ENCODE measurements at regions not wholly inside any gene's neighbourhood (a gene's known extent, or its start where the extent isn't known, plus 50 kb on each side); places are given as distances from the start of the nearest gene placed in this dataset.
"Not testable (repeated sequence)": the region's sequence is repeated elsewhere in the genome, so short reads cannot be mapped to it uniquely, and the experiment has no call there.

DNA sequence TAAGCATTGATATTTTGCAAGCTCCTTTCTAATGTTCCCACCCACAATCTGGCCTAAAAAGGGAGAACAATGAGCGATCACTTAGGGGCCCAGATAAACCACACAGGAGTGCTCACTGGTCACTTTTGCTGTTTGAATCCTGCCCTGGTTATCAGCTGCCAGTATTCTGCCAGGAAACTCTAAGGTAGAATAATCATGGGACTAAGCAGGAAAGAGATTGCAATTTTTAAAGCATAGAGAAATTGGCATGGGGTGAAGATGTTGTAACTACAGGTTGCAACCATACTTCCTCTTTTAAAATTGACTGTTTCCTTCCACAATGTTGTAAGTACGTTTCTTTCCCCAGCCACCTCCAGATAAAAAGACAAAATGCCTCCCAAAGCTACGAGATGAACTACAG lies 251.2 kb upstream of the CDH11 start:
- no peak for DNase-seq (ENCODE audit: low read depth)

DNA sequence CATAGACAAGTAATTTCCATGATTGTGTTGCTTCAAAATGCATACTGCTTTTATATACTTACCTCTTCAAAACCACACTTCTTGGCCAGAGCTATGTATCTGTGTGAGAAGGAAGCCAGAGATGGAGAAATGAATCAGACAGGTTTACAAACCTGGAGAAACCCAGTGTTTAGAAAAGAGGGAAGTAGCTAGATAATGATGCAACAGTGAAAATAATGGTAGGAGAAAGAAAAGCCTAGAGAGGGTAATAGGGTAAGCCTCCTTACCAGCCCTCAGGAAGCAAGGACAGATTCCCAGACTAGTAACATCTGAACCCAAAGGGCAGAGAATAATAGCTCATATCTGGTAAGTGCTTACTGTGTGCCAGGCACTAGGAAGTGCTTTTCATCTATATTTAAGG lies 250.3 kb upstream of the CDH11 start:
- DNase-seq (ENCODE audit: low read depth), result no peak

GRCh38 chr16:65365732-65366715 lies 244.2 kb upstream of the CDH11 start:
- no peak for DNase-seq (ENCODE audit: low read depth)

DNA sequence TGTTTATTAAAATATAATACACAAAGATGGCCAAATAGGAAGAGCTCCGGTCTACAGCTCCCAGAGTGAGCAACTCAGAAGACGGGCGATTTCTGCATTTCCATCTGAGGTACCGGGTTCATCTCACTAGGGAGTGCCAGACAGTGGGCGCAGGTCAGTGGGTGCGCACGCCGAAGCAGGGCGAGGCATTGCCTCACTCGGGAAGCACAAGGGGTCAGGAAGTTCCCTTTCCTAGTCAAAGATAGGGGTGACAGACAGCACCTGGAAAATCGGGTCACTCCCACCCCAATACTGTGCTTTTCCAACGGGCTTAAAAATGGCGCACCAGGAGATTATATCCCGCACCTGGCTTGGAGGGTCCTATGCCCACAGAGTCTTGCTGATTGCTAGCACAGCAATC lies 234.9 kb upstream of the CDH11 start:
- not testable (repeated sequence) for DNase-seq (ENCODE audit: low read depth)

GRCh38 chr16:65355706-65356105 lies 233.8 kb upstream of the CDH11 start:
- DNase-seq (ENCODE audit: low read depth), result no peak

- no peak for DNase-seq (ENCODE audit: low read depth)
Measured at GRCh38 chr16:65353183-65353582, 231.3 kb upstream of the CDH11 start.

DNA sequence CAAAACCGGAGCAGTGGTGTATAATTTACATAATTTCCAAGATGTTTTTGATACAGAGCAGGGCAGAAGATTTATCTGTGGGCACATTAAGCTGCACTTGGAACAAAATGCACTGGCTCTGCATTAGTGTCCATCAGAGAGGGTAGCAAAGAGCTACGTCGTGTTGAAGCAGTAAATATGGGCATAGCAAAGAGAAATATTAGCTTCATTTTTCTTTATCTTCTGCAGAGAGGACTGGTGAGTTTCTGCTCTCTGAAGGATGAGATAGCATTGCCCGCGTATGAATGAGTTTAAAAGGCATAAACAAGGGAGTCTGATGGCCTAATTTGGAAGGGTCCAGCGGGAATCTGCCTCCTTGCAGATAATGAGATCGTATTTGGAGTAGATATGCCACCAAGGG lies 227.8 kb upstream of the CDH11 start:
- no peak for DNase-seq (ENCODE audit: low read depth)

- no peak for DNase-seq (ENCODE audit: low read depth)
Measured at GRCh38 chr16:65343556-65343955, 221.7 kb upstream of the CDH11 start.

GRCh38 chr16:65342231-65342866 lies 220.5 kb upstream of the CDH11 start:
- no peak for DNase-seq (ENCODE audit: low read depth)

DNA sequence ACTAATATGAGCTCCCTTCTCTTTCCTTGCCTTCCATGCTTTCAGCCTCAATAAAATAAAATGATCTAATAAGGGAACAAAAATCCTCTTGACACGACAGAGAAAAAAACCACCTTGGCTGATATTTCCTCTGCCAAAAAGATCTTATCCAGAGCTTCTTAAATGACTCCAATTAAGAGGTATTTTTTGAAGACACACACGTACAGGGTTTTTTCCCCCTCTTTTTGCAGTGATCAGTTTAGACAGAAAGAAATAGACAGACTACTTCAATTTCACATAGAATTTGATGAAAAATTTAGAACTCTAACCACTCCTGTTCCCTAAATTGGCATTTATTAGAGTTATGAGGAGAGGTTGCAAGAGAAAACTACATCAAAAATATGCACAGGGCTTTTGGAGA lies 217.2 kb upstream of the CDH11 start:
- DNase-seq (ENCODE audit: low read depth), result no peak

DNA sequence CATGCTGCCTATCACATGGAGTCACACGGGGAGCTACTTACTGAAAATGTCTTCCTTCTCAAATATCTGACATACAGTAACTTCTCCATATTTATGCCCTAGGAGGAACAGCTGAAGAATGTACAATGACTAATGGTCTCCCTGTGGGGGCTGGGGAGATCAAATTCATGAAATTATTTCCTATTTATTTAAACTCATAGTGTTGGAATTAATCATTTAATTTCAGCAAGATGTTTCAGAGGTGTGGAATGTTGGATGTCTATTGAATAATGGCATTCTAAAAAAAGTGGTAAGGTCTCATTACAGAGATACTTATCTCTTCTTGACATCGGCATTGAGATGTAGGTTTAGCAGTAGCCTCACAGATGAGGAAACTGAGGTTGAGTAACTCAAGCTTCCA lies 214.3 kb upstream of the CDH11 start:
- DNase-seq (ENCODE audit: low read depth), result no peak

DNA sequence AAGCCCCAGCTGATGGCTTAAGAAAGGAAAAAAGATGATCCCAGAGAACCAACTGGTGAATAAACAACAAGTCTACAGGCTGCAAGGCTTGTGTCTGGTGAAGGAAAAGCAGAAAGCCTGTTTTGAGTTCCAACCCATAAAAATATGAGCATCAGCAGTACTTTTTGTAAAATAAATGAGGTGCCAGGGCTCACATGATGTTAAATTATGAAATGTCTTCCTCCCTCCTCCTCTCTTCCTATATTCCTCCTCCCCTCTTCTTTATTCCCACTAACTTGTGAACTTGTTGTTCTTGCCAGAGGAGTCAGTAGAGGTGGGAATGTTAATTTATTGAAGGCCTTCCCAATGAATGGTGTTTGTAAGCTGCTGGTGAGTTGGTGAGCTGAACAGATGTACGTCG lies 212.2 kb upstream of the CDH11 start:
- no peak for DNase-seq (ENCODE audit: low read depth)

DNA sequence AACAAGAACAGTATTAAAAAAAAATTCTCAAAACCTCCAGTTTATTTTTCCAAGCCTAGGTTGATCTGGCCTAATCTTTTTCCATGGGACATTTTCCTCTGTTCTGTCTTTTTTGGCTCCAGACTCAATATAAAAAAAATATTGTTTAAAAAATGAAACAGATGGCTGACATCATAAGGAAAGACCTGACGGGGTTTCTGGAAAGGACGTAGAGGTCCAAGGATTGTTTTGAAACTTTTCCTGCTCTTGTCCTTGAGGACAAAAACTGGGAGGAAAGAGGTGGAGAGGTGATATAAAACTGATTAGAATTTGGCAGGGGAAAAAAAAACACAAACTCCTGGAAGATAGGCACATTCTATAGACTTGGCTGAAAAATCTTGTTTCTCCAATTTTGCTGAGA lies 211.4 kb upstream of the CDH11 start:
- no peak for DNase-seq (ENCODE audit: low read depth)

GRCh38 chr16:65327346-65327745 lies 205.5 kb upstream of the CDH11 start:
- DNase-seq (ENCODE audit: low read depth), result no peak

- no peak for DNase-seq (ENCODE audit: low read depth)
Measured at GRCh38 chr16:65323655-65324237, 201.9 kb upstream of the CDH11 start.

GRCh38 chr16:65319621-65320231 lies 197.9 kb upstream of the CDH11 start:
- DNase-seq (ENCODE audit: low read depth), result no peak

GRCh38 chr16:65318590-65319257 lies 196.9 kb upstream of the CDH11 start:
- DNase-seq (ENCODE audit: low read depth), result no peak

DNA sequence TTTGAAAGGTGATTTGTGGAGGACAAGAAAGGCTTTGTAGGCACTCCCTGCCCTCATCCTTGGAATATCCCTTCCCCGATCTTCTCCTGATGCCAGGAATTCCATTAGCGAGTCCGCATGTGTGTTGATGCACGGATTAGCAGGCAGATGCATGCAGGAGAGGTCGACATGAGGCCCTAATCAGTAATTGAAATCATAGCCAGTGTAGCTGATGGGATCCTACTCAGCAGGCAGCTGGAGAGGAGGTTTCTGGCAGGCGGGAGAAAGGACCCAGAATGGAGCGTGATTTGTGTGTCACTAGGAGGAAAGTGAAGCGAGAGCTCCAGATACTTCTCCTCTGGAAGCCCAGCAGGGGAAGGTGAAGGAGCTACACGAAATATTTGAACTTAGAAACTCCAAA lies 196.3 kb upstream of the CDH11 start:
- DNase-seq (ENCODE audit: low read depth), result no peak

DNA sequence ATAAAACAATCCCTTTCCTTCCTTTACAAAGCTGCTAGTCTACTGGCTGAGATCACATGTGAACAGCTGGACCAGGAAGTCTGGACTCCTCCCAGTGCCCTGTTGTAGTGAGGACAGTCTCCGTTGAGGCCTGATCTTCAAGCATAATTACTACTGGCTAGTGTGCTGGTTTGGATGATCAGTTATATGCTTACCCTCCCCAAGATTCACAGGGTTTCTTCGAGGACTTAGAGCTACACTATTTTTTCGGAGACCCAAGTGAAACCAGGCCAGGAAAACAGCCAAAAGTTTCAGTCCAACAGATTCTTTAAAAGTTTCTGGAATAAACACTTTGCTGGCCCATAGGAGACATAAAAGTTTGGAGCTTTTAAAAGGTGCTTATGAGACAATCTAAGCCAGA lies 194.9 kb upstream of the CDH11 start:
- DNase-seq (ENCODE audit: low read depth), result no peak

DNA sequence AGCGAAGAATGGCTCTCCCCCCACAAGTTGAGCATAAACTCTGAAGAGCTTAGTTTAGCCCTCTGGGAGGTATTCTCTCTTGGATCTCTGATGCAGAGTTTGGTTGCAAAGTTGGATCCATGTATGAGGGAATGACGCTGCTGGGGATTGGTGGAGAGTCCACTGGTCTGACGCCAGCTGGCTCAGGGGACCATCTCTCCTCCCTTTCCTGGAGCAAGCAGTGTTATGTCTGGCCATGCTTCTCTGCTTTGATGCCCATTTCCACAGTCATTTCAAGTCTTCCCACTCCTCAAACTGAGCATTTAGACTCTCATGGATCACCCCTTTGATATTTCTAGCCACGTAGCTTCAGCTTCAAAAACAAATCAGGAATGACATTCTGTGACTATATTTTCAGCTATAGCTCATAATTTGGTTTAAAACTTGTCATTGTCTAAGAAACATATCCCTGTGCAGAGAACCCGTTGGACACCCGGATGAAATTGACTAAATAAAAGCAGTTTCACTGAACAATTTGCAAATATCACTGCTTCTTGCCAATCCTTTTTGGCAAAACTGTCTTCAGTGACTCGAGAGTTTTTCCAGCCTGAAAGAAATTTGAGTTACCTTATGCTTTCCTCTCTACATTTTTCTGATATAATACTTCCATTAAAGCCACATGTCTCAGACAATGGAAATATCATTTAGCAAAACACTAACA lies 193.4 kb upstream of the CDH11 start:
- DNase-seq (ENCODE audit: low read depth), result peak; percentile 49

- DNase-seq (ENCODE audit: low read depth), result no peak
Measured at GRCh38 chr16:65314627-65315008, 192.8 kb upstream of the CDH11 start.
